CD4-positive, alpha-beta T cell (primary cell): ENCODE measurements at regions not wholly inside any gene's neighbourhood (a gene's known extent, or its start where the extent isn't known, plus 50 kb on each side); places are given as distances from the start of the nearest gene placed in this dataset.

ENCODE experiments used
- ATAC-seq: fragments of 200-7000 bp; cut with Tn5 transposase; one replicate; pipeline ENCODE4 v1.10.0; 2022; ENCODE audit warnings: mild to moderate bottlenecking; ENCODE audit not compliant: poor library complexity
- CTCF ChIA-PET: fragments of 350-600 bp; sonication (Branson Sonifier 250); formaldehyde crosslinking; loops from one replicate; lab custom pipeline; 2021; ENCODE audit warnings: antibody characterized with exemption, inconsistent platforms; lab: Charles Lee
- POLR2A ChIA-PET: fragments of 350-600 bp; sonication (Branson Sonifier 250); formaldehyde crosslinking; loops from one replicate; lab custom pipeline; 2021; ENCODE audit warnings: antibody characterized with exemption, inconsistent platforms; lab: Charles Lee
- DNase-seq, 14 experiments: peaks; one replicate each; pipeline ENCODE4 v3.0.0-alpha.2; 2013 to 2020; ENCODE audit warnings: mixed read lengths in 2 of 14
- H3K27ac ChIP-seq, 2 donors: one replicate each; pipeline versions ENCODE4 v1.5.1 to v1.7.0; 2013; ENCODE audit warnings: low read length in 2 of 2, low read depth in 1 of 2, mild to moderate bottlenecking in 1 of 2
- H3K27me3 ChIP-seq, 2 experiments: 1 replicate in 1 of 2; 2 replicates in 1 of 2; pipeline versions ENCODE4 v1.6.1 to v1.7.0; 2013; ENCODE audit warnings: low read length in 2 of 2, control low read depth in 1 of 2, mild to moderate bottlenecking in 1 of 2, moderate library complexity in 1 of 2; ENCODE audit not compliant: insufficient read depth in 2 of 2, control insufficient read depth in 1 of 2
- H3K36me3 ChIP-seq: one replicate; pipeline ENCODE4 v1.6.1; 2013; ENCODE audit warnings: low read length, control low read depth; ENCODE audit not compliant: insufficient read depth
- H3K4me1 ChIP-seq: one replicate; pipeline ENCODE4 v1.6.1; 2013; ENCODE audit warnings: low read length, control low read depth; ENCODE audit not compliant: insufficient read depth
- H3K4me3 ChIP-seq: one replicate; pipeline ENCODE4 v1.5.1; 2013; ENCODE audit warnings: mild to moderate bottlenecking, low read length, moderate library complexity
- H3K9me3 ChIP-seq, 2 experiments: 1 replicate in 1 of 2; 2 replicates in 1 of 2; pipeline versions ENCODE4 v1.6.1 to v1.7.0; 2013; ENCODE audit warnings: low read length in 2 of 2, mild to moderate bottlenecking in 2 of 2, control low read depth in 1 of 2, moderate library complexity in 1 of 2; ENCODE audit not compliant: control insufficient read depth in 1 of 2, insufficient read depth in 1 of 2
- H3K27ac Mint-ChIP-seq: one replicate; pipeline ENCODE4 v1.8.0; 2020; ENCODE audit warnings: mixed read lengths
- H3K27me3 Mint-ChIP-seq: one replicate; pipeline ENCODE4 v1.8.0; 2021; ENCODE audit warnings: mixed read lengths
- H3K36me3 Mint-ChIP-seq: one replicate; pipeline ENCODE4 v1.8.0; 2021; ENCODE audit warnings: low read depth, mixed read lengths
- H3K4me1 Mint-ChIP-seq: one replicate; pipeline ENCODE4 v1.8.0; 2021; ENCODE audit warnings: low read depth, mixed read lengths
- H3K4me3 Mint-ChIP-seq: one replicate; pipeline ENCODE4 v1.8.0; 2020; ENCODE audit warnings: mild to moderate bottlenecking, mixed read lengths
- H3K9me3 Mint-ChIP-seq: one replicate; pipeline ENCODE4 v1.8.0; 2020; ENCODE audit warnings: mixed read lengths
- intact Hi-C, 2 experiments: fragments of 100-400 bp; cut with DNase I in 1 of 2; cut with micrococcal nuclease in 1 of 2; formaldehyde crosslinking; loops; one replicate each; pipeline versions ENCODE4 v1.15.1 to v1.9.0; 2023 to 2025; cut with DNase I, micrococcal nuclease
- TF ChIP-seq, protein P1 (sequence below): fragments of 200-600 bp; IDR thresholded peaks from one replicate; pipeline ENCODE4 v1.8.0; 2022; ENCODE audit warnings: antibody characterized with exemption, mild to moderate bottlenecking

DNA sequence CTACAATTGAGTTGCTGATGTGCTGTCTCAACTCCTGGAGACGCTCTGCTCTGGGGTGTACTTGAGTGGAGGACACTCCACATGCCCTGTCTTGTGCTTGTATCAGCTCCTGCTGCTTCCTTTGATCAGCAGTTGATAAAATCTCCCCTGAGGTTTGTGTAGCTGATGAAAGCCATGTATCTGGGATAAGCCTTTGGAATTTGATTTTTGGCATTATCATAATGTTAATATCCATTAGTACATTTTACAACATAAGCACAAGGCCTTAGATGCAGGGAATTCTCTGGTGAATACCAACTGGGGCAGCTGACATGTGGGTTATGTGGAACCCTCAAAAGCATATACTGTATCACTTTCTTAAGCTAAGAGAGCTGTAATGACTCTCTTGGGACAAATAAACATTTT is 222.7 kb upstream of the ITGA4 start:
- Histone ChIP-seq H3K36me3 (peaks cover 7% of the 10 kb centered on the region), H3K4me3 (no peak overlapping the region), H3K27ac (no peak overlapping the region), H3K27me3 (no peaks in the 10 kb centered on the region), H3K9me3 (peaks cover 0 to 3% of the 10 kb centered on the region in 2 experiments), H3K4me1 (no peaks in the 10 kb centered on the region)
- Mint-ChIP-seq H3K9me3 (no peaks in the 10 kb centered on the region), H3K27ac (no peak overlapping the region), H3K27me3 (no peaks in the 10 kb centered on the region), H3K36me3 (peaks cover 10% of the 10 kb centered on the region), H3K4me3 (no peak overlapping the region), H3K4me1 (peaks cover 33% of the 10 kb centered on the region)
- TF ChIP-seq, protein P1, sequence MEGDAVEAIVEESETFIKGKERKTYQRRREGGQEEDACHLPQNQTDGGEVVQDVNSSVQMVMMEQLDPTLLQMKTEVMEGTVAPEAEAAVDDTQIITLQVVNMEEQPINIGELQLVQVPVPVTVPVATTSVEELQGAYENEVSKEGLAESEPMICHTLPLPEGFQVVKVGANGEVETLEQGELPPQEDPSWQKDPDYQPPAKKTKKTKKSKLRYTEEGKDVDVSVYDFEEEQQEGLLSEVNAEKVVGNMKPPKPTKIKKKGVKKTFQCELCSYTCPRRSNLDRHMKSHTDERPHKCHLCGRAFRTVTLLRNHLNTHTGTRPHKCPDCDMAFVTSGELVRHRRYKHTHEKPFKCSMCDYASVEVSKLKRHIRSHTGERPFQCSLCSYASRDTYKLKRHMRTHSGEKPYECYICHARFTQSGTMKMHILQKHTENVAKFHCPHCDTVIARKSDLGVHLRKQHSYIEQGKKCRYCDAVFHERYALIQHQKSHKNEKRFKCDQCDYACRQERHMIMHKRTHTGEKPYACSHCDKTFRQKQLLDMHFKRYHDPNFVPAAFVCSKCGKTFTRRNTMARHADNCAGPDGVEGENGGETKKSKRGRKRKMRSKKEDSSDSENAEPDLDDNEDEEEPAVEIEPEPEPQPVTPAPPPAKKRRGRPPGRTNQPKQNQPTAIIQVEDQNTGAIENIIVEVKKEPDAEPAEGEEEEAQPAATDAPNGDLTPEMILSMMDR: no peak
- CTCF ChIA-PET: interaction anchor here (1.1 kb wide), 1 partner anchor 130 kb away, joined by 3 read pairs; no protein-coding TSS in a partner anchor
- intact Hi-C loops: no loop called here
- POLR2A ChIA-PET: no interaction called here
- DNase-seq (no peak), ATAC-seq (no peak)

DNA sequence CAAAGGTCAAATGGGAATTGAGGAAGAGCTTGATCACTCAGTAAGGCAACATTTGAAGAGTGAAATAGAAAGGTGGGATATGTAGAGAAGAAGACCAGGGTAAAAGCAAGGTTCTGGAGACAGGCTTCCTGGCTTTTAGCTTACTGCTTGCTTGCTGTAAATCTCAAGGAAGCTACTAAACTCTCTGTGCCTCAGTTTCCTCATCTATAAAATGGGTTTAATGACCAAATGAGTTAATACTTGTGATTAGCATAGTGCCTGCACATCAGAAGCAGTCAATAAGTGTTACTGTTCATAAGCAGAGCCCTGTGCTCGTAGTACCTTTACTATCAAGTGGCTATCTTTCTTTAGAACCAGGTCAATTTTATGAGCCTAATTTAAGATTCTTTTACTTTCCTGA is 222.2 kb upstream of the ITGA4 start:
- intact Hi-C loops: no loop called here
- Histone ChIP-seq H3K36me3 (peaks cover 7% of the 10 kb centered on the region), H3K27me3 (no peaks in the 10 kb centered on the region), H3K27ac (no peak overlapping the region), H3K9me3 (peaks cover 0 to 3% of the 10 kb centered on the region in 2 experiments), H3K4me1 (no peaks in the 10 kb centered on the region), H3K4me3 (no peak overlapping the region)
- DNase-seq: no peak
- Mint-ChIP-seq H3K9me3 (no peaks in the 10 kb centered on the region), H3K27me3 (no peaks in the 10 kb centered on the region), H3K27ac (no peak overlapping the region), H3K36me3 (peaks cover 9% of the 10 kb centered on the region), H3K4me3 (no peak overlapping the region), H3K4me1 (peaks cover 35% of the 10 kb centered on the region)
- CTCF ChIA-PET: interaction anchor here (1.1 kb wide), 1 partner anchor 130 kb away, joined by 3 read pairs; no protein-coding TSS in a partner anchor
- TF ChIP-seq, protein P1: no peak
- ATAC-seq: no peak
- POLR2A ChIA-PET: no interaction called here

DNA sequence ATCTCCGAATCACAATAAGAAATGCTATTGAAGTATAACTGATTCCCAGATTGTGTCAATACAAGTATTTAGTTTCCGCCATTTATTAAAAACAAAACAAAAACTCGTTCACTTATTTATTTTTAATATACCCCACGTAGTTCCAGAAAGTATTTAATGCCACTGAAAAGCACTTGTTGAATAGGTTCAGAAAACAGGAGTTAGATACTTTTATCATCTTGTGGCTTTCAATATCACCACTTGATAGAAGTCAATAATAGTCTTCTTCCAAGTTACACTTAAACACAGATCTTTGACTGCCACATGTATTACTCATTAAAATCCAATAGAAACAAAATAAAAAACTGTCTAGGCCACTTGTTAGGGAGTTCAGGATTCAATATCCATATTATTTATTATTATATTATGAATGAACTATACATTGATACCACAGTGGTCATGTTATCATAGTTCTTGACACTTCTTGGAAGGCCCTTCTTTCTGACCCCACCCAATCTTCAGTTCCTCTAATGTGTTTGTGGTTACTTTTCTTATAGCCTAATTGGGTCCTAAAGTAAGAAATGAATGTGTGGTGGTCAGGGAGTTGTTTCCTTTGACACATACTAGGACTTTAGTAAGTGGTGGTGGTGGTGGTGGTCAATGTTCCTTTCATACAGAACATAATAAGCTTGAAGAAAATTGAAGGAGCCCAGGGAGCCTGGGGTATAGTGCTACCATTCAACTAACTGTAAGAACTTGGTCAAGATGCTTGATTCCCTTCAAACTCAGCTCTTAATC is 221.3 kb upstream of the ITGA4 start:
- DNase-seq: no peak
- no peak for ATAC-seq
- Histone ChIP-seq H3K27ac (no peak overlapping the region), H3K9me3 (peaks cover 0 to 3% of the 10 kb centered on the region in 2 experiments), H3K27me3 (no peaks in the 10 kb centered on the region), H3K4me1 (no peaks in the 10 kb centered on the region), H3K36me3 (peaks cover 7% of the 10 kb centered on the region), H3K4me3 (no peak overlapping the region)
- Mint-ChIP-seq H3K36me3 (no peaks in the 10 kb centered on the region), H3K27me3 (no peaks in the 10 kb centered on the region), H3K4me1 (peaks cover 39% of the 10 kb centered on the region), H3K4me3 (no peak overlapping the region), H3K9me3 (no peaks in the 10 kb centered on the region), H3K27ac (no peak overlapping the region)
- CTCF ChIA-PET: no interaction called here
- POLR2A ChIA-PET: no interaction called here
- TF ChIP-seq, protein P1: no peak
- intact Hi-C loops: no loop called here
